ENCODE measurements at regions not wholly inside any gene's neighbourhood (a gene's known extent, or its start where the extent isn't known, plus 50 kb on each side); places are given as distances from the start of the nearest gene placed in this dataset.

DNA sequence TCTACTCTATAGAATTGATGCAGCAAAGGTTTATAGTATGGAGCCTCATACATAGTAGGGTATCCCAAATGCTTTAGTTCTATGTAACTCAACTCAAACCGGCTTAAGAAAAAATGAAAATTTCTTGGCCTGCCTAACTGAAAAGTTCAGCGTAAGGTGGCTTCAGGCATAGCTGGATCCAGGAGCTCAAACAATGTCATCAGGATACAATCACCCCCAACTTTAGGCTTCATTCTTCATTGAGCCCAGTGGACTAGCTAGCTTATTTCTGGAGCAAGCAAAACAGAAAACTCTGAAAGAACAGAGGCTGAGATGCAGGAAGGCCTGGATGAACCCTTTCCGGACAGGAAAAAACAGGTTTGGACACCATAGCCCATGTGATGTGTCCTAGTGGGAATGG is 147.5 kb upstream of the HS3ST4 start:
- TF ChIP-seq CTCF (IDR thresholded peaks at IDR 0.05) (no peak), POLR2A (IDR thresholded peaks at IDR 0.05) (no peak)

All from right lobe of liver (tissue), 4 donors.